Gastroesophageal sphincter (tissue), 3 donors: ENCODE measurements at regions not wholly inside any gene's neighbourhood (a gene's known extent, or its start where the extent isn't known, plus 50 kb on each side); places are given as distances from the start of the nearest gene placed in this dataset.

Experiments
- CTCF ChIP-seq, 4 experiments: fragments of 200-600 bp in 2 of 4; fragments of 450-650 bp in 2 of 4; sonication (generic) in 1 of 4; IDR thresholded peaks; one replicate each; pipeline ENCODE4 v1.5.1; 2017 to 2019; ENCODE audit warnings: antibody characterized with exemption in 4 of 4, mild to moderate bottlenecking in 2 of 4, moderate library complexity in 2 of 4
- EP300 ChIP-seq: sonication (generic); formaldehyde crosslinking; IDR thresholded peaks from one replicate; pipeline ENCODE4 v1.6.1; 2017; ENCODE audit warnings: antibody characterized with exemption, mild to moderate bottlenecking
- POLR2A ChIP-seq, 2 donors: fragments of 450-650 bp; IDR thresholded peaks; one replicate each; pipeline ENCODE4 v1.6.1; 2017; ENCODE audit warnings: antibody characterized with exemption in 2 of 2, mild to moderate bottlenecking in 2 of 2, moderate library complexity in 1 of 2
- POLR2AphosphoS5 ChIP-seq: sonication (generic); formaldehyde crosslinking; IDR thresholded peaks from one replicate; pipeline ENCODE4 v1.6.1; 2017; ENCODE audit warnings: antibody characterized with exemption

GRCh38 chr13:39910833-39911232 is 255.4 kb downstream of the COG6 start:
- TF ChIP-seq CTCF (IDR thresholded peaks at IDR 0.05) (no peak), EP300 (no peak), POLR2A (IDR thresholded peaks at IDR 0.05) (no peak), POLR2AphosphoS5 (no peak)
